ENCODE measurements at regions not wholly inside any gene's neighbourhood (a gene's known extent, or its start where the extent isn't known, plus 50 kb on each side); places are given as distances from the start of the nearest gene placed in this dataset.
"Not testable (repeated sequence)": the region's sequence is repeated elsewhere in the genome, so short reads cannot be mapped to it uniquely, and the experiment has no call there.

- Mint-ChIP-seq H3K36me3 (ENCODE audit: unreplicated experiment) (no peaks in the 10 kb centered on the region), H3K27ac (ENCODE audit: unreplicated experiment) (no peak overlapping the region), H3K27me3 (ENCODE audit: unreplicated experiment) (no peaks in the 10 kb centered on the region), H3K4me3 (ENCODE audit: unreplicated experiment) (no peak overlapping the region), H3K4me1 (ENCODE audit: low read depth, unreplicated experiment) (peaks cover 2% of the 10 kb centered on the region), H3K9me3 (ENCODE audit: unreplicated experiment) (no peaks in the 10 kb centered on the region)
- no peak for TF ChIP-seq CTCF (IDR thresholded peaks at IDR 0.05; ENCODE audit: partially characterized antibody, unreplicated experiment)
- no peak for DNase-seq
These were observed 63.0 kb upstream of the TSC22D2 start for GRCh38 chr3:150345021-150345538.

GRCh38 chr3:150344079-150344759 lies 63.9 kb upstream of the TSC22D2 start:
- no peaks in the 10 kb centered on the region for H3K27me3 Mint-ChIP-seq (ENCODE audit: unreplicated experiment)
- no peaks in the 10 kb centered on the region for H3K36me3 Mint-ChIP-seq (ENCODE audit: unreplicated experiment)
- DNase-seq, result no peak
- H3K4me1 Mint-ChIP-seq (ENCODE audit: low read depth, unreplicated experiment), result peaks cover 2% of the 10 kb centered on the region
- H3K27ac Mint-ChIP-seq (ENCODE audit: unreplicated experiment), result no peak overlapping the region
- no peaks in the 10 kb centered on the region for H3K9me3 Mint-ChIP-seq (ENCODE audit: unreplicated experiment)
- no peak overlapping the region for H3K4me3 Mint-ChIP-seq (ENCODE audit: unreplicated experiment)
- no peak for TF ChIP-seq CTCF (IDR thresholded peaks at IDR 0.05; ENCODE audit: partially characterized antibody, unreplicated experiment)

GRCh38 chr3:150342896-150343467 lies 65.1 kb upstream of the TSC22D2 start:
- H3K9me3 Mint-ChIP-seq (ENCODE audit: unreplicated experiment), result no peaks in the 10 kb centered on the region
- H3K36me3 Mint-ChIP-seq (ENCODE audit: unreplicated experiment), result no peaks in the 10 kb centered on the region
- no peak overlapping the region for H3K27ac Mint-ChIP-seq (ENCODE audit: unreplicated experiment)
- no peaks in the 10 kb centered on the region for H3K27me3 Mint-ChIP-seq (ENCODE audit: unreplicated experiment)
- H3K4me1 Mint-ChIP-seq (ENCODE audit: low read depth, unreplicated experiment), result peaks cover 2% of the 10 kb centered on the region
- no peak overlapping the region for H3K4me3 Mint-ChIP-seq (ENCODE audit: unreplicated experiment)
- DNase-seq, result no peak
- TF ChIP-seq CTCF (IDR thresholded peaks at IDR 0.05; ENCODE audit: partially characterized antibody, unreplicated experiment), result no peak

- H3K4me1 Mint-ChIP-seq (ENCODE audit: low read depth, unreplicated experiment), result peaks cover 2% of the 10 kb centered on the region
- no peak overlapping the region for H3K4me3 Mint-ChIP-seq (ENCODE audit: unreplicated experiment)
- H3K9me3 Mint-ChIP-seq (ENCODE audit: unreplicated experiment), result no peaks in the 10 kb centered on the region
- no peak overlapping the region for H3K27ac Mint-ChIP-seq (ENCODE audit: unreplicated experiment)
- no peak for TF ChIP-seq CTCF (IDR thresholded peaks at IDR 0.05; ENCODE audit: partially characterized antibody, unreplicated experiment)
- DNase-seq, result no peak
- no peaks in the 10 kb centered on the region for H3K36me3 Mint-ChIP-seq (ENCODE audit: unreplicated experiment)
- H3K27me3 Mint-ChIP-seq (ENCODE audit: unreplicated experiment), result no peaks in the 10 kb centered on the region
These were observed 66.2 kb upstream of the TSC22D2 start for GRCh38 chr3:150341891-150342290.

- DNase-seq; H3K27ac Mint-ChIP-seq (ENCODE audit: unreplicated experiment); H3K36me3 Mint-ChIP-seq (ENCODE audit: unreplicated experiment); H3K9me3 Mint-ChIP-seq (ENCODE audit: unreplicated experiment); H3K27me3 Mint-ChIP-seq (ENCODE audit: unreplicated experiment); H3K4me3 Mint-ChIP-seq (ENCODE audit: unreplicated experiment); H3K4me1 Mint-ChIP-seq (ENCODE audit: low read depth, unreplicated experiment): not testable (repeated sequence)
These were observed 71.7 kb upstream of the TSC22D2 start for GRCh38 chr3:150336363-150336762.
